ENCODE measurements at regions not wholly inside any gene's neighbourhood (a gene's known extent, or its start where the extent isn't known, plus 50 kb on each side); places are given as distances from the start of the nearest gene placed in this dataset.

GRCh38 chr3:148510116-148510515 is 187.6 kb upstream of the AGTR1 start:
- Histone ChIP-seq H3K36me3 (ENCODE audit: control insufficient read depth, low read length) (no peaks in the 10 kb centered on the region), H3K79me2 (ENCODE audit: control insufficient read depth, low read length) (no peaks in the 10 kb centered on the region), H3K9me2 (replicated peaks; ENCODE audit: control insufficient read depth, low read length) (no peaks in the 10 kb centered on the region), H3K9me3 (ENCODE audit: control insufficient read depth, insufficient read depth, low read length) (no peaks in the 10 kb centered on the region), H3K4me2 (ENCODE audit: low read length) (no peak overlapping the region), H3F3A (ENCODE audit: control insufficient read depth, insufficient read depth) (no peaks in the 10 kb centered on the region), H3K4me3 (ENCODE audit: low read length) (no peak overlapping the region), H3K4me1 (ENCODE audit: control insufficient read depth, low read length) (no peaks in the 10 kb centered on the region), H3K27ac (ENCODE audit: low read depth, low read length) (no peak overlapping the region), H3K27me3 (ENCODE audit: control insufficient read depth, low read length) (no peaks in the 10 kb centered on the region), H4K20me1 (ENCODE audit: control insufficient read depth, insufficient read depth, low read depth, low read length) (no peaks in the 10 kb centered on the region)
- TF ChIP-seq, protein P1, sequence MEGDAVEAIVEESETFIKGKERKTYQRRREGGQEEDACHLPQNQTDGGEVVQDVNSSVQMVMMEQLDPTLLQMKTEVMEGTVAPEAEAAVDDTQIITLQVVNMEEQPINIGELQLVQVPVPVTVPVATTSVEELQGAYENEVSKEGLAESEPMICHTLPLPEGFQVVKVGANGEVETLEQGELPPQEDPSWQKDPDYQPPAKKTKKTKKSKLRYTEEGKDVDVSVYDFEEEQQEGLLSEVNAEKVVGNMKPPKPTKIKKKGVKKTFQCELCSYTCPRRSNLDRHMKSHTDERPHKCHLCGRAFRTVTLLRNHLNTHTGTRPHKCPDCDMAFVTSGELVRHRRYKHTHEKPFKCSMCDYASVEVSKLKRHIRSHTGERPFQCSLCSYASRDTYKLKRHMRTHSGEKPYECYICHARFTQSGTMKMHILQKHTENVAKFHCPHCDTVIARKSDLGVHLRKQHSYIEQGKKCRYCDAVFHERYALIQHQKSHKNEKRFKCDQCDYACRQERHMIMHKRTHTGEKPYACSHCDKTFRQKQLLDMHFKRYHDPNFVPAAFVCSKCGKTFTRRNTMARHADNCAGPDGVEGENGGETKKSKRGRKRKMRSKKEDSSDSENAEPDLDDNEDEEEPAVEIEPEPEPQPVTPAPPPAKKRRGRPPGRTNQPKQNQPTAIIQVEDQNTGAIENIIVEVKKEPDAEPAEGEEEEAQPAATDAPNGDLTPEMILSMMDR (IDR thresholded peaks at IDR 0.05; ENCODE audit: low read depth, low read length, poor library complexity, severe bottlenecking): no peak
- TF ChIP-seq EZH2phosphoT487 (IDR thresholded peaks at IDR 0.05; ENCODE audit: borderline replicate concordance, low read length): no peak

DNA sequence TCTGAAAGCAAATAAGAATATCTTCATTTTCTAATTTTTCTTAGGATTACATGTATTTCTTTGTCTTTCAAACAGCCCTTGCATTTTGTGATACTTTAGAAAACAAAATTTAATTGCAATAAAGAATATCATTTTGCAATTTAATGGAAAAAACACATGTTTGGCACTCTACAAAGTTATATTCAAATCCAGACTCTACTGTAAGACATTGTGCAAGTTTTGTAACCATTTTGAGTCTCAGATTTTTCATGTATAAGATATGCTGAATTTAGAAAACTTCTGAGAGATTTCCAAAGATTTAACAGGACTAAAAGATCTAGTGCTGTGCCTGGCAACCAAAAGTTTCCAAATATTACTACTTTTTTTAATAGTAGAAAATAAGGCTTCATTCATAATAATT is 187.1 kb upstream of the AGTR1 start:
- H3K4me1 ChIP-seq (ENCODE audit: control insufficient read depth, low read length): no peaks in the 10 kb centered on the region
- no peaks in the 10 kb centered on the region for H3K9me3 ChIP-seq (ENCODE audit: control insufficient read depth, insufficient read depth, low read length)
- H3K79me2 ChIP-seq (ENCODE audit: control insufficient read depth, low read length): no peaks in the 10 kb centered on the region
- no peaks in the 10 kb centered on the region for H3K27me3 ChIP-seq (ENCODE audit: control insufficient read depth, low read length)
- no peak overlapping the region for H3K4me2 ChIP-seq (ENCODE audit: low read length)
- no peak overlapping the region for H3K27ac ChIP-seq (ENCODE audit: low read depth, low read length)
- TF ChIP-seq, protein P1 (IDR thresholded peaks at IDR 0.05; ENCODE audit: low read depth, low read length, poor library complexity, severe bottlenecking): no peak
- no peak for TF ChIP-seq EZH2phosphoT487 (IDR thresholded peaks at IDR 0.05; ENCODE audit: borderline replicate concordance, low read length)
- H4K20me1 ChIP-seq (ENCODE audit: control insufficient read depth, insufficient read depth, low read depth, low read length): no peaks in the 10 kb centered on the region
- no peak overlapping the region for H3K4me3 ChIP-seq (ENCODE audit: low read length)
- H3F3A ChIP-seq (ENCODE audit: control insufficient read depth, insufficient read depth): no peaks in the 10 kb centered on the region
- H3K9me2 ChIP-seq (replicated peaks; ENCODE audit: control insufficient read depth, low read length): no peaks in the 10 kb centered on the region
- H3K36me3 ChIP-seq (ENCODE audit: control insufficient read depth, low read length): no peaks in the 10 kb centered on the region

- TF ChIP-seq, protein P1 (IDR thresholded peaks at IDR 0.05; ENCODE audit: low read depth, low read length, poor library complexity, severe bottlenecking): no peak
- no peak for TF ChIP-seq EZH2phosphoT487 (IDR thresholded peaks at IDR 0.05; ENCODE audit: borderline replicate concordance, low read length)
- Histone ChIP-seq H4K20me1 (ENCODE audit: control insufficient read depth, insufficient read depth, low read depth, low read length) (no peaks in the 10 kb centered on the region), H3F3A (ENCODE audit: control insufficient read depth, insufficient read depth) (no peaks in the 10 kb centered on the region), H3K36me3 (ENCODE audit: control insufficient read depth, low read length) (no peaks in the 10 kb centered on the region), H3K4me1 (ENCODE audit: control insufficient read depth, low read length) (no peaks in the 10 kb centered on the region), H3K9me3 (ENCODE audit: control insufficient read depth, insufficient read depth, low read length) (no peaks in the 10 kb centered on the region), H3K9me2 (replicated peaks; ENCODE audit: control insufficient read depth, low read length) (no peaks in the 10 kb centered on the region), H3K27me3 (ENCODE audit: control insufficient read depth, low read length) (no peaks in the 10 kb centered on the region), H3K79me2 (ENCODE audit: control insufficient read depth, low read length) (no peaks in the 10 kb centered on the region), H3K4me3 (ENCODE audit: low read length) (no peak overlapping the region), H3K27ac (ENCODE audit: low read depth, low read length) (no peak overlapping the region), H3K4me2 (ENCODE audit: low read length) (no peak overlapping the region)
Measured at GRCh38 chr3:148512648-148513047, 185.1 kb upstream of the AGTR1 start.
